Thymus (tissue), 11 donors: ENCODE measurements at regions not wholly inside any gene's neighbourhood (a gene's known extent, or its start where the extent isn't known, plus 50 kb on each side); places are given as distances from the start of the nearest gene placed in this dataset.

Experiments used
- DNase-seq, 9 donors: peaks; one replicate each; pipeline ENCODE4 v3.0.0-alpha.2; 2013; ENCODE audit warnings: low spot score in 9 of 9, low read depth in 6 of 9, missing footprints in 1 of 9
- H3K27ac ChIP-seq, 2 donors: one replicate each; pipeline ENCODE4 v1.5.1; 2013; ENCODE audit warnings: control low read depth in 1 of 2, low read depth in 1 of 2, low read length in 1 of 2, mild to moderate bottlenecking in 1 of 2, moderate library complexity in 1 of 2
- H3K27me3 ChIP-seq, 2 donors: one replicate each; pipeline ENCODE4 v1.5.1; 2013; ENCODE audit warnings: low read length in 1 of 2; ENCODE audit not compliant: control insufficient read depth in 2 of 2, insufficient read depth in 1 of 2
- H3K36me3 ChIP-seq, 2 donors: one replicate each; pipeline ENCODE4 v1.5.1; 2013; ENCODE audit warnings: low read length in 1 of 2, mild to moderate bottlenecking in 1 of 2, moderate library complexity in 1 of 2; ENCODE audit not compliant: control insufficient read depth in 2 of 2, insufficient read depth in 2 of 2
- H3K4me1 ChIP-seq, 2 donors: one replicate each; pipeline ENCODE4 v1.5.1; 2013; ENCODE audit warnings: low read length in 2 of 2; ENCODE audit not compliant: control insufficient read depth in 2 of 2, insufficient read depth in 2 of 2
- H3K4me3 ChIP-seq, 2 donors: one replicate each; pipeline ENCODE4 v1.5.1; 2013; ENCODE audit warnings: low read length in 2 of 2, control low read depth in 1 of 2, mild to moderate bottlenecking in 1 of 2
- H3K9me3 ChIP-seq, 2 donors: one replicate each; pipeline ENCODE4 v1.5.1; 2013; ENCODE audit warnings: low read length in 1 of 2, mild to moderate bottlenecking in 1 of 2; ENCODE audit not compliant: control insufficient read depth in 2 of 2, insufficient read depth in 1 of 2
- WGBS: extraction: QIAGEN DNeasy Blood & Tissue Kit; methylation state at CpG from one replicate; pipeline ENCODE4 v1.1.7; 2013; 5-methylcytosine and 5-hydroxymethylcytosine counted together
- donor health status: healthy.

GRCh38 chr14:76708771-76709170 is 52.5 kb upstream of the VASH1 start:
- H3K4me3 ChIP-seq: no peak overlapping the region
- 90% methylated on average over 8 of the region's 8 CpGs for WGBS
- DNase-seq: no peak
- H3K36me3 ChIP-seq: no peaks in the 10 kb centered on the region
- H3K27ac ChIP-seq: no peak overlapping the region
- no peaks in the 10 kb centered on the region for H3K4me1 ChIP-seq
- H3K27me3 ChIP-seq: no peaks in the 10 kb centered on the region
- no peaks in the 10 kb centered on the region for H3K9me3 ChIP-seq

- H3K9me3 ChIP-seq: no peaks in the 10 kb centered on the region
- no peak overlapping the region for H3K4me3 ChIP-seq
- no peaks in the 10 kb centered on the region for H3K4me1 ChIP-seq
- WGBS: 45% methylated on average over 13 of the region's 13 CpGs
- no peaks in the 10 kb centered on the region for H3K27me3 ChIP-seq
- no peak overlapping the region for H3K27ac ChIP-seq
- peak in 7 of 9 donors; percentile 15 to 49 (median 30) for DNase-seq
- H3K36me3 ChIP-seq: no peaks in the 10 kb centered on the region
These were observed 50.9 kb upstream of the VASH1 start for GRCh38 chr14:76710056-76711010.
